Naive B cell (primary cell): ENCODE measurements at regions not wholly inside any gene's neighbourhood (a gene's known extent, or its start where the extent isn't known, plus 50 kb on each side); places are given as distances from the start of the nearest gene placed in this dataset.
A peak's percentile ranks its signal among the peaks of the same experiment; 100 is the strongest.

Experiments used
- ATAC-seq, 2 donors: fragments of 150-1000 bp; cut with Tn5 transposase; 2 replicates each; pipeline ENCODE4 v1.10.0; 2021; ENCODE audit warnings: low read depth in 2 of 2, mild to moderate bottlenecking in 2 of 2, moderate library complexity in 2 of 2
- DNase-seq: peaks from one replicate; pipeline ENCODE4 v3.0.0; 2022
- H3K27ac Mint-ChIP-seq, 6 donors: one replicate each; pipeline ENCODE4 v1.8.0; 2020 to 2022; ENCODE audit warnings: mild to moderate bottlenecking in 6 of 6, mixed read lengths in 6 of 6, moderate library complexity in 5 of 6, inconsistent platforms in 2 of 6
- H3K27me3 Mint-ChIP-seq, 3 donors: one replicate each; pipeline ENCODE4 v1.8.0; 2021 to 2022; ENCODE audit warnings: mixed read lengths in 3 of 3, mild to moderate bottlenecking in 1 of 3
- H3K36me3 Mint-ChIP-seq, 2 donors: one replicate each; pipeline ENCODE4 v1.8.0; 2020 to 2022; ENCODE audit warnings: mixed read lengths in 2 of 2, inconsistent platforms in 1 of 2, mild to moderate bottlenecking in 1 of 2
- H3K4me1 Mint-ChIP-seq, 3 donors: one replicate each; pipeline ENCODE4 v1.8.0; 2020 to 2022; ENCODE audit warnings: mixed read lengths in 3 of 3, inconsistent platforms in 1 of 3, mild to moderate bottlenecking in 1 of 3, moderate library complexity in 1 of 3
- H3K4me3 Mint-ChIP-seq, 8 donors: one replicate each; pipeline ENCODE4 v1.8.0; 2020 to 2022; ENCODE audit warnings: mild to moderate bottlenecking in 8 of 8, mixed read lengths in 8 of 8, moderate library complexity in 8 of 8, inconsistent platforms in 2 of 8
- H3K9me3 Mint-ChIP-seq, 7 donors: one replicate each; pipeline ENCODE4 v1.8.0; 2020 to 2022; ENCODE audit warnings: mixed read lengths in 7 of 7, mild to moderate bottlenecking in 5 of 7, inconsistent platforms in 2 of 7, moderate library complexity in 1 of 7

GRCh38 chr6:169988769-169989550 is 237.5 kb downstream of the ERMARD start:
- Mint-ChIP-seq H3K4me1 (peaks cover 27 to 46% (median 32%) of the 10 kb centered on the region in 3 donors), H3K27me3 (peaks cover 0 to 12% (median 4%) of the 10 kb centered on the region in 3 donors), H3K4me3 (peak overlapping the region in 3 of 8 donors; percentile 28 to 84 (median 34)), H3K9me3 (no peaks in the 10 kb centered on the region), H3K36me3 (no peaks in the 10 kb centered on the region), H3K27ac (peak overlapping the region in 3 of 6 donors; percentile 47 to 80 (median 71))
- no peak for ATAC-seq
- no peak for DNase-seq

- DNase-seq: no peak
- Mint-ChIP-seq H3K27me3 (peaks cover 0 to 12% (median 4%) of the 10 kb centered on the region in 3 donors), H3K36me3 (no peaks in the 10 kb centered on the region), H3K9me3 (no peaks in the 10 kb centered on the region), H3K27ac (peak overlapping the region in 1 of 6 donors; percentile 72), H3K4me3 (peak overlapping the region in 1 of 8 donors; percentile 9), H3K4me1 (peaks cover 23 to 32% (median 28%) of the 10 kb centered on the region in 3 donors)
- no peak for ATAC-seq
Measured at GRCh38 chr6:169986848-169987498, 235.6 kb downstream of the ERMARD start.

GRCh38 chr6:169986171-169986847 is 234.9 kb downstream of the ERMARD start:
- Mint-ChIP-seq H3K4me1 (peaks cover 18 to 26% (median 23%) of the 10 kb centered on the region in 3 donors), H3K27ac (no peak overlapping the region)
- no peak for DNase-seq

GRCh38 chr6:169985121-169986015 is 233.9 kb downstream of the ERMARD start:
- Mint-ChIP-seq H3K36me3 (no peaks in the 10 kb centered on the region), H3K4me1 (peaks cover 15 to 16% (median 15%) of the 10 kb centered on the region in 3 donors), H3K4me3 (peak overlapping the region in 1 of 8 donors; percentile 22), H3K27me3 (peaks cover 4 to 12% (median 5%) of the 10 kb centered on the region in 3 donors), H3K27ac (no peak overlapping the region), H3K9me3 (no peaks in the 10 kb centered on the region)
- ATAC-seq: no peak
- no peak for DNase-seq

More at GRCh38 chr6:169986171-169986847, 234.9 kb downstream of the ERMARD start:
- ATAC-seq: no peak
- peaks cover under 1 to 12% (median 4%) of the 10 kb centered on the region in 3 donors for H3K27me3 Mint-ChIP-seq
- H3K9me3 Mint-ChIP-seq: no peaks in the 10 kb centered on the region
- no peak overlapping the region for H3K4me3 Mint-ChIP-seq
- H3K36me3 Mint-ChIP-seq: no peaks in the 10 kb centered on the region

GRCh38 chr6:169984181-169985120 is 233.0 kb downstream of the ERMARD start:
- Mint-ChIP-seq H3K36me3 (no peaks in the 10 kb centered on the region), H3K9me3 (no peaks in the 10 kb centered on the region), H3K27me3 (peaks cover under 1 to 8% (median 5%) of the 10 kb centered on the region in 3 donors), H3K4me1 (peaks cover 5 to 7% (median 6%) of the 10 kb centered on the region in 3 donors), H3K27ac (no peak overlapping the region), H3K4me3 (no peak overlapping the region)
- DNase-seq (no peak), ATAC-seq (no peak)

GRCh38 chr6:169983651-169984050 is 232.2 kb downstream of the ERMARD start:
- no peaks in the 10 kb centered on the region for H3K36me3 Mint-ChIP-seq
- H3K9me3 Mint-ChIP-seq: no peaks in the 10 kb centered on the region
- peaks cover 0 to 5% (median 5%) of the 10 kb centered on the region in 3 donors for H3K27me3 Mint-ChIP-seq
- ATAC-seq (no peak), DNase-seq (no peak)
- no peak overlapping the region for H3K27ac Mint-ChIP-seq
- H3K4me1 Mint-ChIP-seq: no peaks in the 10 kb centered on the region
- H3K4me3 Mint-ChIP-seq: no peak overlapping the region

DNA sequence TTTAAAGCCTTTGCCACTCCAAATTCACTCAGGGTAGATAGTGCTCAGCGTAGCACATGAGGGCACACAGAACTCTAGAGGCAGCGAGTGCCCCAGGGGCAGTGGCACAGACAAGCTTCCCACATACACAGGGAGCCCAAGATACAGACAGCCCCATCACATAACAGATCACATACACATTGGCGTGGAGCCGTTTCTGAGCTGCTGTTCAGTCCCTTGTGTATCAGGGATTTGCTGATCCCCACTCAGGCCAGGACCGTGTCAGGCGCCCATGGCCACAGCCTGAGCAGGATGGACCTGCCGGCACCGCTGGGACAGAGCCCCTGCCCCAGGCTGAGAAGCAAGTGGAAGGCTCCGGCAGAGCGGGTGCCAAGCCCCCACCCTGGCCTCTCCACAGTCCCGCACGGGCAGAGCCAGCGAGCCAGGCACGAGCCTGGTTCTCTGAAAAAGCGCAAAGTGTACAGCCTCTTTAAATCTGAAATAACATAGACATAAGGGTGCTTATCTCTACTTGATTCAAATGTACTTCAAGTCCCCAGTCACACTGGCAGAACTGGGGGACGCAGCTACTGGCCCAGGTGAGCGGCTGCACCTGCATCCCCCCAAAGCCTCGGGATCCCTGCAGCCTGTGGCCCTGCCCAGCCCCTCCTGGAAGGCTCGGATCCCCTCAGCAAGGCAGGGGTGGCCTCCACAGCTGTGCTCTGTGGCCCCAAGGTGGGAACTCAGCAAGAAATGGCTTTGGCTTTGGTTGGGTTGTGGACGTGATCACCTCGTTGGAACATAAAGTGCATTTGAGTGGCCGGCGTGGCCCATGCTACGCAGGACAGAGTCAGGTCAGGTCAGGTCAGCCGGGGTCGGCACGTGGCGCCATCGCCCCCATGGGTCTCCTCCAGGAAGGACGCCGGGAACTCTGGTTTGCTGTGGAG is 231.3 kb downstream of the ERMARD start:
- Mint-ChIP-seq H3K4me3 (peak overlapping the region in 1 of 8 donors; percentile 41), H3K9me3 (no peaks in the 10 kb centered on the region), H3K27ac (no peak overlapping the region), H3K36me3 (no peaks in the 10 kb centered on the region), H3K4me1 (no peaks in the 10 kb centered on the region), H3K27me3 (peaks cover 0 to 7% (median 5%) of the 10 kb centered on the region in 3 donors)
- DNase-seq: no peak
- ATAC-seq: no peak

DNA sequence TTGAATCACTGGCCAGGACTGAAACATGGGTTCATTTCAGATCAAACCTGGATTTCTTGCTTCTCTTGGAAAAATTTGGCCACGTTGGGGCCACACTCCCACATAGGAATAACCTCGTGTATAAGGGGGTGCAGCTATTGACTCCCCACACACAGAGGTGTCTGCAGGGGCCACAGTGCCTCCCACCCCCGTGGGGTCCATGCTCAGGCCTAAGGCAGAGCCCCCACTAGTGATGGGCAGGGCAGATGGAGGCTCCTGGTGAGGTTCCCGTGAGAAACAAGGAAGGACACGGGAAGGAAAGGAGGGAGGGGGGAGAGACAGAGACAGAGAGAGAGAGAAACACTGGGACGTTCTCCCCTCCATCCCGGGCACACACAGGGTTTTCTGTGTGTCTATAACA is 230.5 kb downstream of the ERMARD start:
- Mint-ChIP-seq H3K27ac (no peak overlapping the region), H3K36me3 (no peaks in the 10 kb centered on the region), H3K4me1 (no peaks in the 10 kb centered on the region), H3K27me3 (peaks cover 0 to 14% (median 13%) of the 10 kb centered on the region in 3 donors), H3K4me3 (no peak overlapping the region), H3K9me3 (no peaks in the 10 kb centered on the region)
- no peak for DNase-seq
- ATAC-seq: no peak

DNA sequence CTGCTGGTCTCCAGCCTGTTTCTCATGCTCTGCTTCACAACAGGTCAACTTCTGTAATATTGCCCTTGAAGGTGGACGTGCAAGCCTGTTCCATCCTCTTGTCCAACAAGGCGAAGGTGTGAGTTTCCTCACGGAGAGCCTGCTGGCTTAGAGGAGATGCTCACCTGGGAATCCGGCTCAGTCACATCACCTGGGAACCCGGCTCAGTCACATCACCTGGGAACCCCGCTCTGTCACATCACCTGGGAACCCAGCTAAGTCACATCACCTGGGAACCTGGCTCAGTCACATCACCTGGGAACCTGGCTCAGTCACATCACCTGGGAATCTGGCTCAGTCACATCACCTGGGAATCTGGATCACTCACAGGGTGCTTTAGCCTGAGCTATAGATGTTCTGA is 230.1 kb downstream of the ERMARD start:
- H3K36me3 Mint-ChIP-seq: no peaks in the 10 kb centered on the region
- DNase-seq (no peak), ATAC-seq (no peak)
- no peaks in the 10 kb centered on the region for H3K9me3 Mint-ChIP-seq
- H3K27me3 Mint-ChIP-seq: peaks cover 0 to 18% (median 16%) of the 10 kb centered on the region in 3 donors
- no peak overlapping the region for H3K4me3 Mint-ChIP-seq
- H3K27ac Mint-ChIP-seq: no peak overlapping the region
- no peaks in the 10 kb centered on the region for H3K4me1 Mint-ChIP-seq

GRCh38 chr6:169980826-169981450 is 229.5 kb downstream of the ERMARD start:
- no peaks in the 10 kb centered on the region for H3K4me1 Mint-ChIP-seq
- no peaks in the 10 kb centered on the region for H3K36me3 Mint-ChIP-seq
- H3K4me3 Mint-ChIP-seq: no peak overlapping the region
- peak overlapping the region in 1 of 6 donors; percentile 41 for H3K27ac Mint-ChIP-seq
- no peaks in the 10 kb centered on the region for H3K9me3 Mint-ChIP-seq
- no peak for DNase-seq
- peaks cover 0 to 21% (median 21%) of the 10 kb centered on the region in 3 donors for H3K27me3 Mint-ChIP-seq
- no peak for ATAC-seq

DNA sequence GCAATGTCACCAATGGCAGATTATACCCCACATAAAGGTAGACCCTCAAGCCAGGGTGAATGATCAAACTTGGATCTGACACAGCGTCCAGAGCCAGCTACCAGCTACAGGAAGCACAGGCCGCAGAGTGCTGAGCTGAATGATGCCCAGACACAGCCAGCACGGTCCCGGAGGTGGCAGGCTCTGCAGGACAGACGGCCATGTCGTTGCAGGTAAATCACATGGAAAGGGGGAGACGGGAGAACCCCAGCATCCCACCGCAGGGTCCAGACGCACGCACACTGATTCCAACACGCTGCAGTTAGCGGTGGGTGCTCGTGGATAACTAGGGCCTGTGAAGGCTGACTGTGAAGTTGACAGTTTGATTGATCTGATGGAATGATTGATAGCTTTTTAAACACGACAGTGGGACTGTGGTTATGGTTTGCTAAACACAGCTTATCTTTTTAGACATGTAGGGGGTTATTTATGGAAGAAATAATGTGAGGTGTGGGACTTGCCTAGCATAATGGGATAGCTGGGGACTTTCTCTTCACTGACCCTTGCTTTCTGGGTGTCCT is 228.5 kb downstream of the ERMARD start:
- Mint-ChIP-seq H3K27ac (peak overlapping the region in 1 of 6 donors; percentile 73), H3K4me3 (no peak overlapping the region), H3K27me3 (peaks cover 0 to 24% (median 18%) of the 10 kb centered on the region in 3 donors), H3K36me3 (no peaks in the 10 kb centered on the region), H3K9me3 (no peaks in the 10 kb centered on the region), H3K4me1 (no peaks in the 10 kb centered on the region)
- ATAC-seq: no peak
- DNase-seq: no peak
